ENCODE measurements at regions not wholly inside any gene's neighbourhood (a gene's known extent, or its start where the extent isn't known, plus 50 kb on each side); places are given as distances from the start of the nearest gene placed in this dataset.

GRCh38 chr16:55116165-55116920 is 185.7 kb downstream of the IRX5 start:
- no peak for DNase-seq
- TF ChIP-seq GATA1 (IDR thresholded peaks at IDR 0.05; ENCODE audit: low read depth, low read length) = no peak

DNA sequence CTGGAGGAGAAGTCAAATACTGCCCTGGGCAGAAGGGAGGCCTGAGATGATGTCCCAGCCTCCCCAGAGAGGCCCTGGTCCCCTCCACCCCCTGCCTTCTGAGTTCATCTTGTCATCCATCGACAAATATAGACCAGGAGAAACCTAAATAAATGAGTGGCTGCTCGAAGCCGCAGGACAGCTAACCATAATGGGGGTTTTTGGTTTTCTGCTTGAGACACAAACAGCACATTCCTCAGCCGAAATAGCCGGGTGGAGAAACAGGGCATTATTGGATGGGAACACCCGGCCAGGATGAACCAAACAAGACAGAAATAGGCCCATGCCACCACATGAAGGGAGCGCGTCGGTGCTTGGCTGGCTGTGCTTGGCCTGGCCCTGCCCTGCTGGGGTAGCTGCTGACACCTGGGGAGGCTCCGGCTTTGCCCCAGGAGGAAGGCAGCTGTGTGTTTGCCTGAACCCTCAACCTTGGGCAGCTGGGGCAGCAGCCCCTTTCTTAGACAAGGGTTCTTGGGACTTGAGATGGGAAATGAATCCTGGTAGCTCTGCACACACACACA is 188.1 kb downstream of the IRX5 start:
- TF ChIP-seq GATA1 (IDR thresholded peaks at IDR 0.05; ENCODE audit: low read depth, low read length) (no peak), POLR2A (IDR thresholded peaks at IDR 0.05; ENCODE audit: low read length) (no peak)
- DNase-seq = no peak

- TF ChIP-seq POLR2A (IDR thresholded peaks at IDR 0.05; ENCODE audit: low read length) (no peak), GATA1 (IDR thresholded peaks at IDR 0.05; ENCODE audit: low read depth, low read length) (no peak)
- DNase-seq = no peak
Observed at GRCh38 chr16:55120408-55120807, 189.7 kb downstream of the IRX5 start.

DNA sequence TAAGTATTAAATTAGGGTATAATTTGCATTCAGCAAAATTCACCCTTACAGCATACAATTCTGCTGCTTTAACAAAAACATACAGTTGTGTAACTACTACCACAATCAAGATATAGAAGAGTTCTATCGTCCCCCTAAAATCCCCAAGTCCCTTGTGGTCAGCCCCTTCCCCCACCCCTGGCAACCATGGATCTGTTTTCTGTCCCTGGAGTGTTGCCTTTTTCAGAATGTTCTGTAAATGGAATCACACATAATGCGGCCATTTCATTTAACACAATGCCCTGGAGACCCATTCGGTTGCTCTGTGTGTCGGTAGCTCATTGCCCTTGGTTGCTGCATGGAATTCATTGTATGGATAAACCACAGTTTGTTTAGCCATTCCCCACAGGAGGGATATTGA is 190.2 kb downstream of the IRX5 start:
- no peak for DNase-seq

DNA sequence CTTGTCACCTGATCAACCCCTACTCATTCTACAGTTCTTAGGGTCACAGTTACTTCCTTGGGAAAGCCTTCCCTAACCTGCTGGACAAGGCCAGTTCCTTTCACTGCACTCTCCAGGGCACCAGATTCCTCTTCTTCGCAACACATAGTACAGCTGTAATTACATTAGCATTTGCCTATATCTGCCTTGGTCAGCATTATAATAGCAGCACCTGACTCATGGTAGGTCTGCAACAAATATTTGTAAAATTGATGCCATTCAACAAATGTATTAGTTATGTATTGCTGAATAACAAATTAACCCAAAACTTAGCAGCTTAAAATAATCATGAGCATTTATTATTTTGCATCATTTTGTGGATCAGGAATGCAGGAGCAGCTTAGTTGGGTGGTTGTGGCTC is 193.0 kb downstream of the IRX5 start:
- no peak for DNase-seq
- no peak for TF ChIP-seq GATA1 (IDR thresholded peaks at IDR 0.05; ENCODE audit: low read depth, low read length)
- no peak for TF ChIP-seq POLR2A (IDR thresholded peaks at IDR 0.05; ENCODE audit: low read length)

More for the DNA sequence above, 190.2 kb downstream of the IRX5 start:
- TF ChIP-seq GATA1 (IDR thresholded peaks at IDR 0.05; ENCODE audit: low read depth, low read length) (no peak), POLR2A (IDR thresholded peaks at IDR 0.05; ENCODE audit: low read length) (no peak)

DNA sequence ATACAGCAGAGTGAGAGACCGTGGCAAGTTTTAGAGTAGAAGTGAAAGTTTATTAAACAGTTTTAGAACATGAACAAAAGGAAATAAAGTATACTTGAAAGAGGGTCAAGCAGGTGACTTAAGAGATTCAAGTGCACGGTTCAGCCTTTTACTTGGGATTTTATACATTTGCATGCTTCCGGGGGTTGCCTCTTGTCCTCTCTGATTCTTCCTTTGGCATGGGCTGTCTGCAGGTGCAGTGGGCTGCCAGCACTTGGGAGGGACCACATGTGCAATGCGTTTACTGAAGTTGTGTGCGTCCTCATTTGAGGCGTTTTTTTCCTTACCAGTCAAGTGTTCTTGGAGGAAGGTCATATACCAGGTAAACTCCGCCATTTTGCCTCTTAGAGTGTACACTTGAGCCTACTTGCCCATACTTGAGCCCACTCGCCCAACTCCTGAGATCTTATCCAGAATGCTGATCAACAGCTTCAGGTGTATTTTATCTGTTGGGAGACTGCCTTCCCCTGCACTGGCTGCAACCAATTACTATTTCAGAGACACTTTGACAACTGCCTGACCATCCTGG is 195.2 kb downstream of the IRX5 start:
- no peak for DNase-seq
- TF ChIP-seq POLR2A (IDR thresholded peaks at IDR 0.05; ENCODE audit: low read length) (no peak), GATA1 (IDR thresholded peaks at IDR 0.05; ENCODE audit: low read depth, low read length) (no peak)

DNA sequence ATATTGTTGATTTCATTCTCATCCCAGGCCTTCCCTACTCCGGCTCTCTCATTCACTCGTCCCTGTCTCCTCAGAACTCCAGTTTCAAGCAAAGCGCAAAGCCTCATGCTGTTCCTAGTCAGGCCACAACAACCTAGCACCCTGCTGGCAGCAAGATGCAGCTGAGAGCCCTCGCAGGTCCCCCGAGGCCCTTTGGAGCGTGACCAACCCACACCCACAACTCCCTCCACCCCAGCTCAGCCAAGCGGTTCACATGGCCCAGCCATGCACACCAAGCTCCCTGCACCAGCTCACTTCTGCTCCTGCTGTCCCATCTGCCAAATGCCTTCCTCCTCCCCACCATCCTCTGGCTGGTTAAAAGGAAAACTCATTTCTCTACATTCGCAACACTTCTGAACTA is 195.8 kb downstream of the IRX5 start:
- TF ChIP-seq POLR2A (IDR thresholded peaks at IDR 0.05; ENCODE audit: low read length) = no peak
- TF ChIP-seq GATA1 (IDR thresholded peaks at IDR 0.05; ENCODE audit: low read depth, low read length) = no peak
- no peak for DNase-seq

DNA sequence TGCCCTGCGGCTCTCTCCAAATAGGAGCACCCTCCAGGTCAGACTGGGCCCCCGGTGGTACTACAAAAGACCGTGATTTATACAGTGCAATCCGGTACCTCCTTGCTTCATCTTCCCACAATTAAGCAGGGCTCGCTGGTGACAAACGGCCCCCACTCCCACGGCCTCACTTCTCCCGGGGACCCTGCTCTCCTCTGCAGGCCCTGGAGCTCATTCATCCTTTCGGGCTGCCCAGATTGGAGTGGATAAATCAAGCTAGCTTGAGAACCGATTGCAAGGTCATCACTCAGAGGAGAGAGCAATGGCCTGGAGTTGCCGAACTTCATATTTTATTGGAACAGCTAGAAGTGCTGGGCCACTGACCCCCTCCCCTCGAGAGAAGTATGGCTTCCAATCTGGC is 193.5 kb upstream of the IRX6 start:
- no peak for TF ChIP-seq POLR2A (IDR thresholded peaks at IDR 0.05; ENCODE audit: low read length)
- no peak for TF ChIP-seq GATA1 (IDR thresholded peaks at IDR 0.05; ENCODE audit: low read depth, low read length)
- DNase-seq = no peak

GRCh38 chr16:55130911-55131310 is 193.1 kb upstream of the IRX6 start:
- DNase-seq = no peak
- TF ChIP-seq GATA1 (IDR thresholded peaks at IDR 0.05; ENCODE audit: low read depth, low read length) = no peak
- TF ChIP-seq POLR2A (IDR thresholded peaks at IDR 0.05; ENCODE audit: low read length) = no peak

GRCh38 chr16:55133654-55134053 is 190.3 kb upstream of the IRX6 start:
- no peak for DNase-seq
- TF ChIP-seq POLR2A (IDR thresholded peaks at IDR 0.05; ENCODE audit: low read length) (no peak), GATA1 (IDR thresholded peaks at IDR 0.05; ENCODE audit: low read depth, low read length) (no peak)

DNA sequence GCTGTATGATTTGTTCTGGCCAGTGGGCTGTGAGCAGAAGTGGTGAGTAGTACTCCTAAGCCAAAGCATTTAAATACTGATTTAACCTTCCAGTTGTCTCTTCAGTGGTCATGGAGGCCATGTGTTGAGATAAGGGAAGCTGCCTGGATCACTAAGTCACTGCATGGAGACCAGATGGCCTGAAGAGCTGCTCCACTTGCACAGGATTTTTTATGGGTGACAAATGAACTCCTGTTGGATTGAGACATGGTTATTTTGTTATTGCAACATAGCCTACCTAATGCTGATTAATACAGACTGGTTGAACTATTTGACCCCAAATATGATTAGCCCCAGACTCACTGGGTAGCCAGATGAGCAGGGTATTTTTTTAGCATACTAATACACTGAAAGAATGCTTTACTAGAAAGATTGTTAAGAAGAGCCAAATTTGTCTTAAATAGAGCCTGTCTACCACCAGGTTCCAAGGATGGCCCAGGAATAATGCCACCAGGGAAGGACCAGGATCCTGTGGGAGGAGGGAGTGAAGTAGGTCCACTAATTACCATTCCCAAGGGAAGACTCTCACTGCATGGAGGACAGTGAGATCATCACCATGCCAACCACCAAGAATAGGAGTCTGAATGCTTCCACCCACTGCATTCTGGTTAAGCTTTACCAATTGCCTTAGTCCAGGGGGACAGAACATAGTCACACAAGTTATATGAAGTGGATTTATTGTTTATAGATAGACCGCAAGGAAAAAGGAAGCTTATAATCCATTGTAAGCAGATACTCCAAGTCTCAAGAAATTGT is 187.4 kb upstream of the IRX6 start:
- TF ChIP-seq GATA1 (IDR thresholded peaks at IDR 0.05; ENCODE audit: low read depth, low read length) (no peak), POLR2A (IDR thresholded peaks at IDR 0.05; ENCODE audit: low read length) (no peak)
- DNase-seq = no peak

- no peak for DNase-seq
- no peak for TF ChIP-seq POLR2A (IDR thresholded peaks at IDR 0.05; ENCODE audit: low read length)
Observed at GRCh38 chr16:55138298-55138697, 185.7 kb upstream of the IRX6 start.

- TF ChIP-seq POLR2A (IDR thresholded peaks at IDR 0.05; ENCODE audit: low read length) = no peak
- no peak for TF ChIP-seq GATA1 (IDR thresholded peaks at IDR 0.05; ENCODE audit: low read depth, low read length)
Observed at GRCh38 chr16:55142405-55142804, 181.6 kb upstream of the IRX6 start.

GRCh38 chr16:55144651-55145050 is 179.4 kb upstream of the IRX6 start:
- DNase-seq = no peak
- no peak for TF ChIP-seq POLR2A (IDR thresholded peaks at IDR 0.05; ENCODE audit: low read length)
- TF ChIP-seq GATA1 (IDR thresholded peaks at IDR 0.05; ENCODE audit: low read depth, low read length) = no peak

More at GRCh38 chr16:55142405-55142804, 181.6 kb upstream of the IRX6 start:
- DNase-seq = no peak

Measured in erythroblast (primary cell).